ENCODE measurements at regions not wholly inside any gene's neighbourhood (a gene's known extent, or its start where the extent isn't known, plus 50 kb on each side); places are given as distances from the start of the nearest gene placed in this dataset.

DNA sequence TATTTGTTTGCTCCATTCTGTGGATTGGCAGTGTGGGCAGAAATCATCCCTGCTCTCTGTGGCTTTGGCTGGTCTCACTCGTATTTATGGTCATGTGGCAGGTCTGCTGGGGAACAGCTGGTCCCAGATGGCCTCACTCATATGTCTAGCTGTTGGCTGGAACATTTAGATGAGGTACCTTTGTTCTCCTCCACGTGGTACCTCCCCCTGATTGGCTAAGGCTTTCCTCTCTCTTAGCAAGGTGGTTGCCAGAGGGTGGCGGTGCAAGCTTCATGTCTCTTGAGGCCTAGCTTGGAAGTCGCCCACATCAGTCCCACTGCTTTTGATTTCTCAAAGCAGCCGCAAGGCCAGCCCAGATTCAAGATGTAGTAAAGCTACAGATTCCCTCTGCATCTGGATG lies 348.5 kb upstream of the BTBD3 start:
- no peak for TF ChIP-seq POLR2A (IDR thresholded peaks at IDR 0.05)
- TF ChIP-seq, protein P1, sequence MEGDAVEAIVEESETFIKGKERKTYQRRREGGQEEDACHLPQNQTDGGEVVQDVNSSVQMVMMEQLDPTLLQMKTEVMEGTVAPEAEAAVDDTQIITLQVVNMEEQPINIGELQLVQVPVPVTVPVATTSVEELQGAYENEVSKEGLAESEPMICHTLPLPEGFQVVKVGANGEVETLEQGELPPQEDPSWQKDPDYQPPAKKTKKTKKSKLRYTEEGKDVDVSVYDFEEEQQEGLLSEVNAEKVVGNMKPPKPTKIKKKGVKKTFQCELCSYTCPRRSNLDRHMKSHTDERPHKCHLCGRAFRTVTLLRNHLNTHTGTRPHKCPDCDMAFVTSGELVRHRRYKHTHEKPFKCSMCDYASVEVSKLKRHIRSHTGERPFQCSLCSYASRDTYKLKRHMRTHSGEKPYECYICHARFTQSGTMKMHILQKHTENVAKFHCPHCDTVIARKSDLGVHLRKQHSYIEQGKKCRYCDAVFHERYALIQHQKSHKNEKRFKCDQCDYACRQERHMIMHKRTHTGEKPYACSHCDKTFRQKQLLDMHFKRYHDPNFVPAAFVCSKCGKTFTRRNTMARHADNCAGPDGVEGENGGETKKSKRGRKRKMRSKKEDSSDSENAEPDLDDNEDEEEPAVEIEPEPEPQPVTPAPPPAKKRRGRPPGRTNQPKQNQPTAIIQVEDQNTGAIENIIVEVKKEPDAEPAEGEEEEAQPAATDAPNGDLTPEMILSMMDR (IDR thresholded peaks at IDR 0.05) = no peak
- TF ChIP-seq POLR2AphosphoS5 (IDR thresholded peaks at IDR 0.05) = no peak
- no peak for TF ChIP-seq EP300 (IDR thresholded peaks at IDR 0.05)
